ENCODE measurements at regions not wholly inside any gene's neighbourhood (a gene's known extent, or its start where the extent isn't known, plus 50 kb on each side); places are given as distances from the start of the nearest gene placed in this dataset.

- no peak for DNase-seq
Measured at GRCh38 chr2:149745396-149746230, 158.0 kb upstream of the MMADHC start.

DNA sequence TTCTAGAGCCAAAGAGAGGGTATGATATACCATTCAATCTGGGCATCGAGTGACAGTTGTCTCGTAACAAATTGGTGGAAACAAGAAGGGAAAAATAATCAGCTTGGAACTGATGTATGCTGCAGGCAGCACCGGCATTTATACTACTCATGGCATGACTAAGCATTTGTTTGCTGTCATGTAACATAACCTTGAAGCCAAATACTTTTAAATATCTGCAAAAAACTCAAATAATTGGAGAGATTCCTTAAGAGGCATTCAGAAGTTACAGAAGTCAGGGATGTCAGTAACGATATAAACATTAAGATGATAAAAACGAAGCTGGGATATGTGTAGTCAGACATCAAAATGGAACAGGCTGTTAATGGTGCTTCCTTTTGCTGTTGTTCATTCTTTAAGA, 157.3 kb upstream of the MMADHC start:
- DNase-seq, result no peak

- peak; percentile 30 to 91 (median 62) for DNase-seq
Measured at GRCh38 chr2:149743842-149744448, 156.4 kb upstream of the MMADHC start.

GRCh38 chr2:149741646-149742045, 154.1 kb upstream of the MMADHC start:
- peak in 1 of 3 donors; percentile 82 for DNase-seq

DNA sequence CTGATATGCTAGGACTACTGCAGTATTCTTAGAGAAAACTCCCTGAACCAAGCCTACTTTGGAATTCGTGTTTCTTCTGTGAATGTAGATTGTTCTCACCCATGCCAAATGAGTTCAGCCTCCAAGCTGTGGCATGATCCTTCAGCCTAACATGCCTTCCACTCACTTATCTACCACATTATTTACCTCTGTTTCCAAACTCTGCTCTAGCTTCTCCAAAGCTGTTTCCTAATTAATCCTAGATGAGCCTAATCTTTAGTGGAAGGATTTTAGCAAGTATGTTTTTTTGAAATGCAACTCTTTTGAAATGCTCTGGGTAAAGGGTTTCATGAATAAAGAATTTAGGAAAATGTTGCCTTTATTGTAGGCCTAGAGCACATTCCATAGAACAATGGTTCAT, 152.9 kb upstream of the MMADHC start:
- DNase-seq, result no peak

GRCh38 chr2:149739883-149740265, 152.3 kb upstream of the MMADHC start:
- DNase-seq, result no peak

DNA sequence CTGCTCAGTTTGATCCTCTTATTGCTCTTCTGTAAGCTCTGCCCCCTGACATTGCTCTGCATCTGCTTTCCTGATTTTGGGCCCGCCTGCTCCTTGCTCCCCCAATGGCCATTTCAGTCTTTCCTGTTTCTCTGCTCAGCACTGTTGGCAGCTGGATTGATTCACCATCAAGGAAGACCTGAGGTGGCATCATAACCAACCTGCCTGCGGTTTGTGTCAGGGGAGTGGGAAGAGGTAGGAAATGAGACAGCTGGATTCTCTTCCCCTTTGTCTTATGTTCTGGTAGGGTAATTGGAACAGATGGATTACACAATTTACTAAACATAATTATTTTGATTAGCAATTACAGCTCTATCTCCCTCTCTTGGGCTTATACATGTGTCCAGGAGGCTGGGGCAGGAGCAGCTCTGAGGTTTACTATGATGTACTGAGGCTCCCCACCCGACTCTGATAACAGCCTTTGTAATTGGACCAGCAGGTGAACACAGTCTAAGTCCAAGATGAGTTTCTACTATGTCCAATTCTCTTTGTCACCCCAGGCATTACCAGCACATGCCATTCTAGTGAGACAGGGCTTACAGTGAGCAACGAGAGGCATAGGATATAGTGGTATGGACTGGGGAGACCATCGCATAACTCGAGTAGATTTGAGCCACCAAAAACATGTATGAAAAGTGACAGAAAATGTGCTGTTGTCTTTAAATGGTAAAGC, 151.8 kb upstream of the MMADHC start:
- DNase-seq, result no peak

GRCh38 chr2:149738767-149739166, 151.2 kb upstream of the MMADHC start:
- DNase-seq, result no peak

- no peak for DNase-seq
Measured at GRCh38 chr2:149737896-149738295, 150.3 kb upstream of the MMADHC start.

DNA sequence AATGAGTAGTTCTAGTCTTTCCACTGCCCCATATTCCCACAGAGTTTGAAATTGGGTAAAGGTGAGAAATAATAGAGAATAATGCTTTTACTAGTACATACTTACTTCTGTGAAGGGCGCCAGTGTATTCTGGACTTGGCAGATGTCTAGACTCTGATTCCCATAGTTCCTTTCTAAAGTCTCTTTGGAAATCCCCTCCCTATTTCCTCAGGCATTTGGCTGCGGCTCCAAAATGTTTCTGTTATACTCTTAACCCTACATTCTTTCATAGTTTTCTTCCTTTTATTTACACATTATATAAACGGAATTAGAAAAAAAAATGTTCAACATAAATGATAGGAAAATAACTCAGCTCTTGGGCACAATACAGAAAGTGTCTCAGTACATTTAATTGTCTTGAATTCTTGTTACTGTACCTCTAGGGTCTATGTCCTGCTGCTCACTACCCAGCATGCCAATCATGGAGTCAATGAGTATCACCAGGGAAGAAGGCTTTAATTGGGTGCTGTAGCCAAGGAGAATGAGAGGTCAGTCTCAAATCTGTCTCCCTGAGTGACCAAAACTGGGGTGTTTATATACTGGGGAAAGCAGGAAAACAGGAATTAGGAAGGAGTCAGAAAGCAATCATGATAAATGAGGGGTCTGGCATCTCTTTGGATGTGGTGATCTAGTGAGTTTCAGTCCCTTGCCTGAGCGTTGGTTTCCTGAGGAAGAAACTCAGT, 147.8 kb upstream of the MMADHC start:
- DNase-seq, result peak in 1 of 3 donors; percentile 54

DNA sequence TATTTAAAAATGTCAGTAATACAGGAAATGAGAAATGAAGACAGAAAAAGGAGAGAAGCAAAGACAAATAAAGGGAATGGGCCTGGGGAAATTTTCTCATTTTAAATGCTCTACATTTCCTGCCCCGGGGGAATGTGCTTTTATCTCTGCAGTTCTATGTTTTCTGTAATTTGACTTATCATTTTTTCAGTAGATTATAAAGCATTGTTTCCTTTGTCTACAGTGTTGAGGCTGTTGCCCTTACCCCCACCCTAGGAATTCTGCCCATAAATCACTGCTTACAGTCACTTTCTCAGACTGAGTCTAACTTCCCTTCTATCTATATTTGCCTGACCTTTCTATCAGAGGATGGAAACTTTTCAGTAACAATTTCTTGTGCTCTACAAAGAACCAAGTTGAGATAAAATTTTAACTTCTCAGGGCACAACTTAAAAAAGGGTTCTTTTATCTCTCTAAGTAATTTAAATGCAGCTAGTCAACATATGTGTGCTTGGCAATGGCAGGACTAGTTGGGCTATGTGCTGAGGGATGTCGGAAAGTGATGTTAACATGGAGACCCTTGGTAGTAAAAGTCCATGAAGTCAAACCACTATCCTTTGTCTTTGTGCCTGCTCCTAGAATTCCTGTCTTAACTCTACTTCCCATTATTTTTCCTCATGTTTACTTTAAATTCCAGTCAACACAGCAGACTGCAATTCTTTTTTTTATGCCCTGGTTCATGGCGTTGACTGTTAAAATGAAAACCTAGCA, 146.5 kb upstream of the MMADHC start:
- DNase-seq, result peak in 1 of 3 donors; percentile 46

GRCh38 chr2:149732730-149733290, 145.2 kb upstream of the MMADHC start:
- no peak for DNase-seq

DNA sequence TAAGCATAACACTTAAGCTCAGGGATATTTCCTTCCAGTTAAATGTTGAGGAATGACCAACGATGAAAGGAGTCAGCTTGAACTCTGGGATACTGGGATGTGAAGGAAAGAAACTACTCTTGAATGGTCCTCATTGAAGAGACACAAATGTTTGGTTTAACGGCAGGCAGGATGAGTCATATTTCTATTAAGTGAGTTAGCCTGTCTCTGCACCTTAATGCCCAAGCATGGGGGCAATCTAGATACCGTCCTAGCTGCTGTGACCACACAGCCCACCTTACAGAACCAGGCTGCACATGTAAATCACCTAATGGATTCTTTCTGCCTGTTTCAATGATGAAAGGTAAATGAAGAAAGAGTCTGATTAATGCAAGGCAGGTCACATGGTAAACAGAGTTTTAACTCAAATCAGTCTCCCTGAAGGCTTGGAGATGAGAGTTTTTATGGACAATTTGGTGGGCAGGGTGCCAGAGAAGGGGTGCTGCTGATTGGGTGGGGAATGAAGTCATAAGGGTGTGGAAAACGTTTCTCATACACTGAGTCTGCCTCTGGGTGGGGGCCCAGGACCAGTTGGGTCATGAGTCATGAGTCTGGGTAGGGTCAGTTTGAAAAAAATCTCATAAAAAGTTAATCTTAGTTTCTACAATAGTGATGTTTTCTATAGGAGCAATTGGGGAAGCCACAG, 144.6 kb upstream of the MMADHC start:
- DNase-seq, result no peak

- peak in 2 of 3 donors; percentile 63 to 78 for DNase-seq
Measured at GRCh38 chr2:149731079-149731478, 143.5 kb upstream of the MMADHC start.

DNA sequence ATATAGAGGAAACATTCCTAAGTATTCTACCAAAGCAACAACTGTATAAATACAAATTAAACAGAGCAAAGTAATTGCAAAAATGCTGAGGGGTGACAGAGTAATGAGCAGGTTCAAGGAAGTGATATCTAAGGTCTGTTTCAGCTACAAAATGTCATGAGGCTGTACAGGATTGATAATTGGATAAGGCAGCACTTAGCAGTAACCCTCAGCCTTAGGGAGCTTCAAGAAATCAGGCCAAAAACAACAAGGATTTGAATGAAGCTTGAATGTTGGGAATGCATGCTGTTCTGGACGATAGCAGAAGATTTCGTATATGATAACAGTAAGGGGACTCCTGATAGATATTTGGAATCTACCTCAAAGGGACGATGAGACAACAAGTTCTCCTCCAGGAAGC, 142.0 kb upstream of the MMADHC start:
- DNase-seq, result no peak

DNA sequence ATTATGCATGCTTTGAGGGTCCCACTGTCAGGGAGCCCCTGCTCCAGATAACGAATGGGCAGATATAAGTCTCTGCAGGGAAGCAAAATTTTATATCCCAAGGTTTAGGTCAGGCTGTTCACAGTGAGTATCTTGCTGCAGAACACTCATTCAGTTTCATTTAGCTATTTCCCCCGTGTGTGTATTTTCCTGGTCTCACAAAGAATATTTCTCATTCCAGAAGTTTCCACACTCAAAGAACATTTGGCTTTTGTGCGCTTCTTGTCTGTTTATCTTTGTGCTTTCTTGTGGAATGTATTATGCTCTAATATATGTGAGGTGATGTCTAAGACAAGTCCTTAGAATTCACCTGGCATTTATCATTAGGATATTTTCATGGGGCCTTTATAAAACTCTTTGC, 140.4 kb upstream of the MMADHC start:
- no peak for DNase-seq

DNA sequence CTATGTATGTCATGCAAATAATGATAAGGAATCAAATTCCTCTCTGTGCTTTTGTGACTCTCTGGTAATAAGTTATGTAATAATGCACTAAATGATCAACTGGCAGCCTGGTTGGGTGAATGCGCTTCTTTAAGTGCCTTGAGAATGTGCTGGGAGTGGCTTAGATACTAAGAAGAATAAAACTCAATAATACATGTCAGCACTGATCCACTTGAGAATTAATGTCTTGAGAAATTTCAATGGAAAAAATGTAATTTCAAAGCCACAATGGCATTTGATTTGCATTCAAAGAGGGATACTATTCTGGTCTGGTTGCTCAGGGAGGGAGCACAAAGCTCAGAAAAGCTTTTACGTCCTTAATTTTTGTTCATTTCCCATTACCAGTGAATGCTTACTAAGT, 137.7 kb upstream of the MMADHC start:
- DNase-seq, result no peak

DNA sequence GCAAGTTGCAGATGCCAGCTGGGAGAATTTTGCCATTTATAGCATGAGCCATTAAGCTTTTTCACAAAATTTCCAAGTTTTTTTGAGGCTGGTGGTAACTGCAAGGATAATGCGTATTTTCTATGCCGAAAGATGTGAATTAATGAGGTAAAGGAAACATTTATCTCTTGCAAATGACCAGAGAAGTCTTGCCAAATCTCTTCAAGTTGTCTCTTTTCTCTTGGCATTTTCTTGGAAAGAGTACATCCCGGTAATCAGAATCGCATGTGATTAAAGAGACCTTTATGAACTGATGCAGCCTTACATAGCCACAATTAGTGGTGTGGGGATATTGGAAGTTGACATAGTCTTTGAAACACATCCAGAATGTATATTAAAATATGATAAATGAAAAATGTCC, 136.5 kb upstream of the MMADHC start:
- DNase-seq, result no peak

DNA sequence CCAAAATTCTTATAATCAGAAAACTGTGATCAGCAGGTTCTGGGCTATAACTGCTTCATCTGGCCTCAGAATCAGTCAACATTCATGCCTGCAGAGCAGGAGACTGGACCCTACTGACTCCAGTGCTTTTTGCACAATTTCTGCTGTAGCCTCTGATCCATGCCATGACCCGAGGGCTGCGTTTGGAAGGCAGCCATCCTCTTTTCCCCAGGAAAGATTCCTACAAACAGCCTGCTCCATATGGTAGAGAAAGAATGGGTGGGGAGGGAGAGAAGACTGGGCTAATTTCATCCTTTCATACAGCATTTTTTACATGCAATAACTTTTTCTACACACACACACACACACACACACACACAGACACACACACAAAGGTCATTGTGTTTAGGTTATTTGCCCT, 133.0 kb upstream of the MMADHC start:
- DNase-seq, result no peak

DNA sequence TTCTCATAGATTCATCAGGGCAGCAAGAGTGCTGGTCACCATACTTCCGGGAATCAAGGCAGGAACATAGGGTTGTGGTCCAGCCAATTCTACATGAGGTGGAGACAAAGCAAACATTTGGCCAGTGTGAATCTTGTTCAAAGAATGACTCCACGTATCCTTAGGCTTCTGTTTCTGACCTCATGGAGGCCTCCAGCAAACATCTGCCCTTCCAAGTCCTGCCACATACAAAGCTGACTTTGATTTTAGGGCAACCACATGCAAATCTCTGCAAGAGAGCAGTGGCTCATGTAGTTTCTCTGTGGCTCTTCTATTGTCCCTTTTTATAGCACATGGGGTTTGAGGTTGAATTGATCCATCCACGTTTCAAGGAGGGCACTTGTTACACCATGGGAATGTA, 132.1 kb upstream of the MMADHC start:
- DNase-seq, result no peak

- no peak for DNase-seq
Measured at GRCh38 chr2:149716687-149717086, 129.1 kb upstream of the MMADHC start.
